C4-2B (cell line): ENCODE measurements at regions not wholly inside any gene's neighbourhood (a gene's known extent, or its start where the extent isn't known, plus 50 kb on each side); places are given as distances from the start of the nearest gene placed in this dataset.

Experiments
- ZFX ChIP-seq: fragments of 450-650 bp; IDR thresholded peaks from 2 replicates; pipeline ENCODE4 v1.6.1; 2017
- TF ChIP-seq, protein P1 (sequence below): fragments of 450-650 bp; conservative IDR thresholded peaks from 2 replicates; pipeline ENCODE4 v1.5.1; 2017; ENCODE audit warnings: mild to moderate bottlenecking

DNA sequence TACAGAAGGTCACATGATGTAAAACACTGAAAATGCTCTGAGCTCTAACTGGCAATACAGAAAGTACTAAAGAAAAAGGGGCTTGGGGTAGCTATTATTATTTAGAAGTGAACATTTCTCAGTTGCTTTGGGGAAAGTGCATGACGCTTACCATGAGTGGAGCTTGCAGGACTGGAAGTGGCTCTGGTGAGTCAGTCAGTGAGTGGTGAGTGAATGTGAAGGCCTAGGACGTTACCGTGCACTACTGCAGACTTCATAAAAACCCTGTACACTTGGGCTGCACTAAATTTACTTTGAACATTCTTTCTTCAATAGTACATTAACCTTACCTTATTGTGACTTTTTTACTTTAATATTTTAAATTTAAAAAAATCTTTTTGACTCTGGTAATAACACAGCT is 89.3 kb upstream of the ENPP6 start:
- TF ChIP-seq, protein P1, sequence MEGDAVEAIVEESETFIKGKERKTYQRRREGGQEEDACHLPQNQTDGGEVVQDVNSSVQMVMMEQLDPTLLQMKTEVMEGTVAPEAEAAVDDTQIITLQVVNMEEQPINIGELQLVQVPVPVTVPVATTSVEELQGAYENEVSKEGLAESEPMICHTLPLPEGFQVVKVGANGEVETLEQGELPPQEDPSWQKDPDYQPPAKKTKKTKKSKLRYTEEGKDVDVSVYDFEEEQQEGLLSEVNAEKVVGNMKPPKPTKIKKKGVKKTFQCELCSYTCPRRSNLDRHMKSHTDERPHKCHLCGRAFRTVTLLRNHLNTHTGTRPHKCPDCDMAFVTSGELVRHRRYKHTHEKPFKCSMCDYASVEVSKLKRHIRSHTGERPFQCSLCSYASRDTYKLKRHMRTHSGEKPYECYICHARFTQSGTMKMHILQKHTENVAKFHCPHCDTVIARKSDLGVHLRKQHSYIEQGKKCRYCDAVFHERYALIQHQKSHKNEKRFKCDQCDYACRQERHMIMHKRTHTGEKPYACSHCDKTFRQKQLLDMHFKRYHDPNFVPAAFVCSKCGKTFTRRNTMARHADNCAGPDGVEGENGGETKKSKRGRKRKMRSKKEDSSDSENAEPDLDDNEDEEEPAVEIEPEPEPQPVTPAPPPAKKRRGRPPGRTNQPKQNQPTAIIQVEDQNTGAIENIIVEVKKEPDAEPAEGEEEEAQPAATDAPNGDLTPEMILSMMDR = no peak
- no peak for TF ChIP-seq ZFX
